ENCODE measurements at regions not wholly inside any gene's neighbourhood (a gene's known extent, or its start where the extent isn't known, plus 50 kb on each side); places are given as distances from the start of the nearest gene placed in this dataset.
"Not testable (repeated sequence)": the region's sequence is repeated elsewhere in the genome, so short reads cannot be mapped to it uniquely, and the experiment has no call there.

DNA sequence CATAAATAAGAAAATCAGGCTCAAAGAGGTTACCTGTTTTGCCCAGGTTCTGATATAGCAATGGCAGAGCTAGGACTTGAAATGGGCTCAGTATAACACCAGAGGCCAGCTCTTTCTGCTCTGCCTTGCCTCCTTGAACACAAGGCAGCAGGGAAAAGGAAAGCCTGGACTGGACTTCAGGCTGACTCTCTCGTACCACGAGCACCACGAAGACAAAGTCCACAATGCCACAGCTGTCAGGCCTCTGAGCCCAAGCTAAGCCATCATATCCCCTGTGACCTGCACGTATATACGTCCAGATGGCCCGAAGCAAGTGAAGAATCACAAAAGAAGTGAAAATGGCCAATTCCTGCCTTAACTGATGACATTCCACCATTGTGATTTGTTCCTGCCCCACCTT is 75.6 kb upstream of the SRSF6 start:
- DNase-seq; H3K4me3 ChIP-seq (ENCODE audit: low read length in 2 of 2); H3K27me3 ChIP-seq (ENCODE audit: insufficient read depth, low read length); H3K4me3 Mint-ChIP-seq; H3K4me1 ChIP-seq (ENCODE audit: insufficient read depth, low read length); H3K4me1 Mint-ChIP-seq; H3K9me3 ChIP-seq (ENCODE audit: control insufficient read depth in 1 of 2, low read length in 2 of 2); H3K9me3 Mint-ChIP-seq; CTCF ChIA-PET (ENCODE audit: partially characterized antibody); POLR2A ChIA-PET (ENCODE audit: partially characterized antibody); H3K36me3 ChIP-seq (ENCODE audit: insufficient read depth, low read length); intact Hi-C loops (cut with micrococcal nuclease); H3K27ac ChIP-seq (ENCODE audit: low read depth, low read length); H3K27ac Mint-ChIP-seq; H3K36me3 Mint-ChIP-seq: not testable (repeated sequence)
- H3K27me3 Mint-ChIP-seq: peaks cover 26 to 28% of the 10 kb centered on the region in 2 donors

GRCh38 chr20:43381533-43381932 is 76.2 kb upstream of the SRSF6 start:
- H3K27ac ChIP-seq (ENCODE audit: low read depth, low read length); DNase-seq; H3K9me3 ChIP-seq (ENCODE audit: control insufficient read depth in 1 of 2, low read length in 2 of 2); H3K4me1 ChIP-seq (ENCODE audit: insufficient read depth, low read length); H3K27ac Mint-ChIP-seq; H3K36me3 Mint-ChIP-seq; POLR2A ChIA-PET (ENCODE audit: partially characterized antibody); H3K4me1 Mint-ChIP-seq; H3K36me3 ChIP-seq (ENCODE audit: insufficient read depth, low read length); H3K27me3 ChIP-seq (ENCODE audit: insufficient read depth, low read length); H3K4me3 ChIP-seq (ENCODE audit: low read length in 2 of 2); H3K4me3 Mint-ChIP-seq; intact Hi-C loops (cut with micrococcal nuclease); CTCF ChIA-PET (ENCODE audit: partially characterized antibody); H3K9me3 Mint-ChIP-seq: not testable (repeated sequence)
- peaks cover 24 to 26% of the 10 kb centered on the region in 2 donors for H3K27me3 Mint-ChIP-seq

DNA sequence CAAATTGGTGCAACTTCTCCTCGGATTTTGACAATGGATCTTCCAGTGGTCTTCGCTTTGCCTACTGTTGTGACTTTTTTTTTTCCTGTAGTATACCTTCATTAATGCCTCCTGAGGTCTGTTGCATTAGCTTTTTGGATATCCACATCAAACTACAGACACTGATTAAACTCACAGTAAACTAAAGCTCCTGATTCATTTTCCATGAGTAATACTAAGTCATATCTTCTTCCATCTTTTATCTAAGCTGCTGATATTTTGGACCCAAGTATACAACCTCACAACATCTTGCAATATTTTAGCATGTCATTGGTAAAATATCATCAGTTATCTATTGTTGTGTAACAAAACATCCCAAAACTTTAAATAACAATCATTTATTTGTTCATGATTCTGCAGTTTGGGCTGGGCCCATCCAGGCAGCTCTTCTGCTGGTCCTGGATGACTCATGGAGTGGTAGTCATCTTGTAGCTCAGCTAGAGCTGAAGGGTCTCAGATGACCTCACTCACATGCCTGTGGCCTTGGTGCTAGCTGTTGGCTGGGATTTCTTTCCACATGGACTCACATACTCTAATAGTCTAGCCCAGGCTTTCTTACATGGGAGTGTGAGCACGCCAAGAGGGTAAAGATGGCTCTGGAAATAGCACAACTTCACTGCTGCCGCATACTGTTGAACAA is 78.3 kb upstream of the SRSF6 start:
- H3K27me3 Mint-ChIP-seq: peaks cover 30 to 32% of the 10 kb centered on the region in 2 donors
- POLR2A ChIA-PET (ENCODE audit: partially characterized antibody): no interaction called here
- no peak overlapping the region for H3K27ac Mint-ChIP-seq
- H3K9me3 Mint-ChIP-seq: no peaks in the 10 kb centered on the region
- no peak overlapping the region for H3K27ac ChIP-seq (ENCODE audit: low read depth, low read length)
- DNase-seq: no peak
- CTCF ChIA-PET (ENCODE audit: partially characterized antibody): no interaction called here
- H3K9me3 ChIP-seq (ENCODE audit: control insufficient read depth in 1 of 2, low read length in 2 of 2): no peaks in the 10 kb centered on the region
- H3K4me3 Mint-ChIP-seq: no peak overlapping the region
- no peaks in the 10 kb centered on the region for H3K4me1 Mint-ChIP-seq
- H3K27me3 ChIP-seq (ENCODE audit: insufficient read depth, low read length): no peaks in the 10 kb centered on the region
- no peaks in the 10 kb centered on the region for H3K4me1 ChIP-seq (ENCODE audit: insufficient read depth, low read length)
- no peak overlapping the region for H3K4me3 ChIP-seq (ENCODE audit: low read length in 2 of 2)
- H3K36me3 ChIP-seq (ENCODE audit: insufficient read depth, low read length): no peaks in the 10 kb centered on the region
- H3K36me3 Mint-ChIP-seq: no peaks in the 10 kb centered on the region
- intact Hi-C loops (cut with micrococcal nuclease): no loop called here

DNA sequence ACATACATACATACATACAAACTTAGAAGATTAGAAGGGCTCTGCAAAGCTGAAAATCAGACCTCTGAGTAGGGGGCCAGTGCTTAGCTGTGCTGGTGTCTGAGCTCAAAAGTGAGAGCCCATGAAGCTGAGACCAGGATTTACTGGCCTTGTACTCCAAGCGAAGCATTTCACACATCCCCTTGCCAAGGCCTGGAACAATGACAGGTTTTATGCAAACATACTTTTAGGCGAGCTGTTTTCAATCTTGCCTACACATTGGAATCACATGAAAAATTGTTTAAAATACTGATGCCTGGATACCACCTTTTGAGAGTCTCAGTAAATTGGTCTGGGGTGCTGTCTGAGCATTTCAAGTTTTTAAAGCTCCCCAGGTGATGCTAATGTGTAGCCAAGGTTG is 80.9 kb upstream of the SRSF6 start:
- no peaks in the 10 kb centered on the region for H3K36me3 ChIP-seq (ENCODE audit: insufficient read depth, low read length)
- POLR2A ChIA-PET (ENCODE audit: partially characterized antibody): no interaction called here

GRCh38 chr20:43375591-43375990 is 82.1 kb upstream of the SRSF6 start:
- Mint-ChIP-seq H3K27ac (no peak overlapping the region), H3K4me1 (no peaks in the 10 kb centered on the region), H3K27me3 (peaks cover 20% of the 10 kb centered on the region in 2 donors), H3K9me3 (no peaks in the 10 kb centered on the region), H3K36me3 (no peaks in the 10 kb centered on the region), H3K4me3 (no peak overlapping the region)
- intact Hi-C loops (cut with micrococcal nuclease): no loop called here
- Histone ChIP-seq H3K27ac (ENCODE audit: low read depth, low read length) (no peak overlapping the region), H3K27me3 (ENCODE audit: insufficient read depth, low read length) (no peaks in the 10 kb centered on the region), H3K4me3 (ENCODE audit: low read length in 2 of 2) (no peak overlapping the region), H3K36me3 (ENCODE audit: insufficient read depth, low read length) (no peaks in the 10 kb centered on the region), H3K9me3 (ENCODE audit: control insufficient read depth in 1 of 2, low read length in 2 of 2) (no peaks in the 10 kb centered on the region), H3K4me1 (ENCODE audit: insufficient read depth, low read length) (no peaks in the 10 kb centered on the region)
- DNase-seq: no peak
- ChIA-PET CTCF (ENCODE audit: partially characterized antibody) (no interaction called here), POLR2A (ENCODE audit: partially characterized antibody) (no interaction called here)

More for the DNA sequence above, 80.9 kb upstream of the SRSF6 start:
- DNase-seq: no peak
- Mint-ChIP-seq H3K9me3 (no peaks in the 10 kb centered on the region), H3K4me3 (no peak overlapping the region), H3K4me1 (no peaks in the 10 kb centered on the region), H3K27ac (no peak overlapping the region), H3K36me3 (no peaks in the 10 kb centered on the region), H3K27me3 (peaks cover 20 to 21% of the 10 kb centered on the region in 2 donors)
- CTCF ChIA-PET (ENCODE audit: partially characterized antibody): no interaction called here
- Histone ChIP-seq H3K4me3 (ENCODE audit: low read length in 2 of 2) (no peak overlapping the region), H3K27ac (ENCODE audit: low read depth, low read length) (no peak overlapping the region), H3K9me3 (ENCODE audit: control insufficient read depth in 1 of 2, low read length in 2 of 2) (no peaks in the 10 kb centered on the region), H3K27me3 (ENCODE audit: insufficient read depth, low read length) (no peaks in the 10 kb centered on the region), H3K4me1 (ENCODE audit: insufficient read depth, low read length) (no peaks in the 10 kb centered on the region)
- intact Hi-C loops (cut with micrococcal nuclease): no loop called here

GRCh38 chr20:43372051-43372450 is 85.6 kb upstream of the SRSF6 start:
- no peak overlapping the region for H3K4me3 ChIP-seq (ENCODE audit: low read length in 2 of 2)
- H3K4me1 ChIP-seq (ENCODE audit: insufficient read depth, low read length): no peaks in the 10 kb centered on the region
- H3K27me3 ChIP-seq (ENCODE audit: insufficient read depth, low read length): no peaks in the 10 kb centered on the region
- POLR2A ChIA-PET (ENCODE audit: partially characterized antibody): no interaction called here
- intact Hi-C loops (cut with micrococcal nuclease): no loop called here
- Mint-ChIP-seq H3K27ac (no peak overlapping the region), H3K27me3 (peaks cover 3 to 8% of the 10 kb centered on the region in 2 donors), H3K9me3 (peaks cover 0 to 4% (median 0%) of the 10 kb centered on the region in 8 donors), H3K4me1 (no peaks in the 10 kb centered on the region), H3K36me3 (no peaks in the 10 kb centered on the region), H3K4me3 (no peak overlapping the region)
- H3K27ac ChIP-seq (ENCODE audit: low read depth, low read length): no peak overlapping the region
- H3K36me3 ChIP-seq (ENCODE audit: insufficient read depth, low read length): no peaks in the 10 kb centered on the region
- CTCF ChIA-PET (ENCODE audit: partially characterized antibody): no interaction called here
- no peak for DNase-seq
- H3K9me3 ChIP-seq (ENCODE audit: control insufficient read depth in 1 of 2, low read length in 2 of 2): no peaks in the 10 kb centered on the region

GRCh38 chr20:43365691-43366090 is 92.0 kb upstream of the SRSF6 start:
- ChIA-PET POLR2A (ENCODE audit: partially characterized antibody) (no interaction called here), CTCF (ENCODE audit: partially characterized antibody) (no interaction called here)
- H3K4me3 ChIP-seq (ENCODE audit: low read length in 2 of 2): no peak overlapping the region
- H3K27ac ChIP-seq (ENCODE audit: low read depth, low read length): no peak overlapping the region
- no peaks in the 10 kb centered on the region for H3K27me3 ChIP-seq (ENCODE audit: insufficient read depth, low read length)
- no peaks in the 10 kb centered on the region for H3K4me1 Mint-ChIP-seq
- intact Hi-C loops (cut with micrococcal nuclease): no loop called here
- H3K36me3 Mint-ChIP-seq: no peaks in the 10 kb centered on the region
- no peaks in the 10 kb centered on the region for H3K9me3 ChIP-seq (ENCODE audit: control insufficient read depth in 1 of 2, low read length in 2 of 2)
- no peak for DNase-seq
- H3K4me1 ChIP-seq (ENCODE audit: insufficient read depth, low read length): no peaks in the 10 kb centered on the region
- no peak overlapping the region for H3K27ac Mint-ChIP-seq
- peaks cover 0 to 4% (median 0%) of the 10 kb centered on the region in 8 donors for H3K9me3 Mint-ChIP-seq
- H3K36me3 ChIP-seq (ENCODE audit: insufficient read depth, low read length): no peaks in the 10 kb centered on the region
- no peak overlapping the region for H3K4me3 Mint-ChIP-seq
- peaks cover 19 to 22% of the 10 kb centered on the region in 2 donors for H3K27me3 Mint-ChIP-seq

DNA sequence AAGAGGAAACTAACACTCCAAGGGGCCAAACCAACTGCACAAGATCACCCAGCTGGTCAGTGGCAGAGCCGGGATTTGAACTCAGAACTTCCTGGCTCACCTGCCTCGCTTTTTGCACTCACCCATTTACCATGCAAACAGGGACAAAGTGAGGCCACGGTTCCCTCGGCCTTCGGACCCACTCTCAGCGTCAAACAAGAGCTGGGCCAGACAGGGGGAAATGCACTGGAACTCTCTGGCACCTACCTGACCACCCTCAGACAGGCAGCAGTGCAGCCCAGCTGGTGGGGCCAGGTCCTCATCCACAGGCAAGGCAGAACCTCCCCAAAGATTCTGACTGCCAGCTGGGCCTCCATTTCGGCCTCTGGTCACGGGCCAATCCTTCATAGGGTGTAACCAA is 93.7 kb upstream of the SRSF6 start:
- H3K9me3 Mint-ChIP-seq: peaks cover 0 to 1% (median 0%) of the 10 kb centered on the region in 8 donors
- H3K27ac Mint-ChIP-seq: no peak overlapping the region
- Histone ChIP-seq H3K4me3 (ENCODE audit: low read length in 2 of 2) (no peak overlapping the region), H3K36me3 (ENCODE audit: insufficient read depth, low read length) (no peaks in the 10 kb centered on the region), H3K9me3 (ENCODE audit: control insufficient read depth in 1 of 2, low read length in 2 of 2) (no peaks in the 10 kb centered on the region), H3K4me1 (ENCODE audit: insufficient read depth, low read length) (no peaks in the 10 kb centered on the region), H3K27me3 (ENCODE audit: insufficient read depth, low read length) (no peaks in the 10 kb centered on the region), H3K27ac (ENCODE audit: low read depth, low read length) (no peak overlapping the region)
- H3K36me3 Mint-ChIP-seq: no peaks in the 10 kb centered on the region
- no peak for DNase-seq
- intact Hi-C loops (cut with micrococcal nuclease): no loop called here
- ChIA-PET POLR2A (ENCODE audit: partially characterized antibody) (no interaction called here), CTCF (ENCODE audit: partially characterized antibody) (no interaction called here)
- peaks cover 21 to 23% of the 10 kb centered on the region in 2 donors for H3K27me3 Mint-ChIP-seq
- no peak overlapping the region for H3K4me3 Mint-ChIP-seq
- no peaks in the 10 kb centered on the region for H3K4me1 Mint-ChIP-seq

Data from CD4-positive, alpha-beta memory T cell (primary cell).